GM12873 (cell line): ENCODE measurements at regions not wholly inside any gene's neighbourhood (a gene's known extent, or its start where the extent isn't known, plus 50 kb on each side); places are given as distances from the start of the nearest gene placed in this dataset.

Source experiments
- CTCF ChIP-seq: IDR thresholded peaks from 2 replicates; pipeline ENCODE4 v1.5.1; 2012; ENCODE audit warnings: low read depth, mild to moderate bottlenecking, moderate library complexity, low read length, control low read depth; ENCODE audit not compliant: insufficient read depth; ENCODE audit errors: missing control alignments

DNA sequence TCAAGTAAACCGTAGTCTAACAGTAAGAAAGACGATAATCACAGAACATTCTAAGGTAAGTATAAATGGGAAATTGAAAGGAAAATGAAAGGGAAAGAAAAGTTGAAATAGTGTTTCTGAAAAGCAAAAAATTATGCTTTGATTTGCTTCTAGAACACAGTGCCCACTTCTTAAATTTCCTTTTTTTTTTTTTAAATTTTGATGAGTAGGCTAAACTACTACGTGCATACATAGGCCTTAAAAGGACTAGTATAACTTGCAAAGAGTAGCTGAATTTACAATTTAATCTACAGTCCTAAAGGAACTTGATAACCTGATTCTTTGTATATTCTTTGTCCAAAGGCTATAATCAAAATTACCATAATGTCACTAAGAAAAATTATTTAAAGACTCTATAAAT is 325.3 kb downstream of the PAX3 start:
- no peak for TF ChIP-seq CTCF

- no peak for TF ChIP-seq CTCF
Observed at GRCh38 chr2:221972813-221973478, 325.9 kb downstream of the PAX3 start.

- no peak for TF ChIP-seq CTCF
Observed at GRCh38 chr2:221970389-221970788, 328.4 kb downstream of the PAX3 start.

- no peak for TF ChIP-seq CTCF
Observed at GRCh38 chr2:221969830-221970144, 329.0 kb downstream of the PAX3 start.

DNA sequence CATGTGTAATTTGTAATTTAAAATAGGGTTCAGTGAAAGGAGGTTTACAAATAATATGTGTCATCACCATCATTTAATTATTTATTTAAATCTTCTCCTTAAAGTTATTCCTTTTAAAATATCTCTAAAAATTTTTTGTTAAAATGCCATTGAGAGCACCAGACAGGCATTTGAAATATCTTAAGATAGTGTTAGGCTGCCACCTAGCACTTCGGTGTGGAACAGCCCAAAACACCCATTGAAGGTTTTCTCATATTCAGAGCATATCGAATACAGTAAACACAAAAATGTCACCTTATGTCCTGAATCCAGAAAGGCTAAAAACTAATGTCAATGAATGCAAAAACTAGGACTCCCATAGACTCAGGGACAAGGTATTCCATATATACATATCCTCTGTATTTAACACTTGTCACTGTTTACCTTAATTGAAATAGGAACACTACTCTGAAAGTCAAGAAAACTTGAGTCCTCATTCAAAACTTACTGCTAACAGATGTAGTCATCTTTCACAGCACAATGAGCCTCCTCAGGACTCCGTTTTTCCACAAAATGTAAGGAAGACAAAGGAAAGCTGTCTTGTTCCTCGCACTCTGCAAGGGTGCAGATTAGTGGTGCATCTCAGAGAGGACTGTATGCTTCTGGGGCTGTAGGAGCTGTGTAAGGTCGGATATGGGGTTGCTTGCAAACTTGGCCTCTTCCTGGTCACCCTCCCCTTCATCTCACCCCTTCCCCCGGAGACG is 329.5 kb downstream of the PAX3 start:
- peak; percentile 57 for TF ChIP-seq CTCF

DNA sequence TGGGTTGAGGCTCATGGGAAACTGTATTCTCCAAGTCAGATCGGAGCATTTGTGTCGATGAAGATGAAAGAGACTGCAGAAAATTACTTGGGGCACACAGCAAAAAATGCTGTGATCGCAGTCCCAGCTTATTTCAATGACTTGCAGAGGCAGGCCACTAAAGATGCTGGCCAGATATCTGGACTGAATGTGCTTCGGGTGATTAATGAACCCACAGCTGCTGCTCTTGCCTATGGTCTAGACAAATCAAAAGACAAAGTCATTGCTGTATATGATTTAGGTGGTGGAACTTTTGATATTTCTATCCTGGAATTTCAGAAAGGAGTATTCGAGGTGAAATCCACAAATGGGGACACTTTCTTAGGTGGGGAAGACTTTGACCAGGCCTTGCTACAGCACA is 336.6 kb downstream of the PAX3 start:
- no peak for TF ChIP-seq CTCF

DNA sequence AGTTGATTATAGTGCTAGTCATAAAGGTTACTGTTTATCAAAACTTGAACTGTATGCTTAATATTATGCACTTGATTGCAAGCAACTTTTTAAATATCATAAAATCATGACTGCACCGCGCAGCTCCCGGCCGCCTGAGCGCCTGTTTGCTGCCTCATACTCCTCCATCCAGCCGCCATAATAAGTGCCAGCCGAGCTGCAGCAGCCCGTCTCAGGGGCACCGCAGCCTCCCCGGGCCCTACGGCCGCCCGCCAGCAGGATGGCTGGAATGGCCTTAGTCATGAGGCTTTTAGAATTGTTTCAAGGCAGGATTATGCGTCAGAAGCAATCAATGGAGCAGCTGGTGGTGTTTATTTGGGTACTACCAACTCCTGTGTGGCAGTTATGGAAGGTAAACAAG is 337.2 kb downstream of the PAX3 start:
- no peak for TF ChIP-seq CTCF
